Activated naive CD4-positive, alpha-beta T cell (primary cell): ENCODE measurements at regions not wholly inside any gene's neighbourhood (a gene's known extent, or its start where the extent isn't known, plus 50 kb on each side); places are given as distances from the start of the nearest gene placed in this dataset.
A peak's percentile ranks its signal among the peaks of the same experiment; 100 is the strongest.
"Not testable (repeated sequence)": the region's sequence is repeated elsewhere in the genome, so short reads cannot be mapped to it uniquely, and the experiment has no call there.

ENCODE experiments used
- DNase-seq, 4 experiments: peaks; one replicate each; lab custom pipeline; 2025; lab: John Stamatoyannopoulos, UW

DNA sequence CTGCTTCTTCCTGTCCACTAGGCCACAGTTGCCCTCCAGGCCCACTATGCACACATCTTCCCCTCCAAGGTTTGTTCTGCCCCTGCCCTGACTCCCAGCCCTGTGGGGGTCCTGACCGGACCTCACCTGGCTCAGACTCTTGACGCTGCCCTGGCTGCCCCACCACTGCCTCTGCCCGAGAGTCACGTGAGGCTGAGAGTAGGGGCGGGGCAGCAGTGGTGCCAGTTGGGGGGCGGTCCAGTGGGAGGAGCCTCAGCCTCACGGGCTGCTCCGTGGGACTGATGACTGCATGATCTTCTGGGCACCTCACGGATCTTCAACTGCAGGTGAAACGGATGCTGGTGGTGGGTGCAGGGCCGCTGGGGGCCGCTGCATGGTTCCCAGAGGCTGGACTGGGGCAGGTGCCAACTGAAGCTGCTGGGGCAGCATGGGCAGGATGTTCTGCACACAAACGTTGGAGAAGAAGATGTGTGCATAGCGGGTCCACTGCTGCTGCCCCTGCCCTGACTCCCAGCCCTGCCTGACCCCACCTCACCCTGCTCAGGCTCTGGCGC is 77.6 kb downstream of the HHIPL2 start:
- DNase-seq, result not testable (repeated sequence)

DNA sequence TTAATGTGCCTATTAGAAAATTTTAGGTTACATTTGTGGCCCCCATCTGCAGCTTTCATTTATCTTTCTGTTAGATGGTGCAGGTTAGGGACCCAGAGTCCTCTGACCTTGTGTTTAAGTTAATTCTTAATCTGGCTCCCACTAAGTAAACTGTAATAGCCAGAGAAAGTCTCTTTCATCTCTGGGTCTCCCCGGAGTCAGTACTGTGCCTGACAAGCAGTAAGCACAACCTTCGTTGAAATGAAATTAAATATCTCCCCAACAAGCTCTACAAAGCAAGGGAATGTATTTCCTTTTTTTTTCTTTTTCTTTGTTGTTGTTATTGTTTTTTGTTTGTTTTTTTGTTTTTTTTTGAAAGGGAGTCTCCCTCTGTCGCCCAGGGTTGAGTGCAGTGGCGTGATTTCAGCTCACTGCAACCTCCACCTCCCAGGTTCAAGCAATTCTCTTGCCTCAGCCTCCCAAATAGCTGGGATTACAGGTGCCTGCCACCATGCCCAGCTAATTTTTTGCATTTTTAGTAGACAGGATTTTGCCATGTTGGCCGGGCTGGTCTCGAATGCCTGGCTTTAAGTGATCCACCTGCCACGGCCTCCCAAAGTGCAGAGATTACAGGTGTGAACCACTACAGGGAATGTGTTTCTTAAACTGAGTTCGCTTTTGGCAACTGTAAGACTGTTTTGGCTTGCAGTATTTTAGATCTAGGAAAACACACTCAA is 81.6 kb downstream of the HHIPL2 start:
- DNase-seq, result no peak

DNA sequence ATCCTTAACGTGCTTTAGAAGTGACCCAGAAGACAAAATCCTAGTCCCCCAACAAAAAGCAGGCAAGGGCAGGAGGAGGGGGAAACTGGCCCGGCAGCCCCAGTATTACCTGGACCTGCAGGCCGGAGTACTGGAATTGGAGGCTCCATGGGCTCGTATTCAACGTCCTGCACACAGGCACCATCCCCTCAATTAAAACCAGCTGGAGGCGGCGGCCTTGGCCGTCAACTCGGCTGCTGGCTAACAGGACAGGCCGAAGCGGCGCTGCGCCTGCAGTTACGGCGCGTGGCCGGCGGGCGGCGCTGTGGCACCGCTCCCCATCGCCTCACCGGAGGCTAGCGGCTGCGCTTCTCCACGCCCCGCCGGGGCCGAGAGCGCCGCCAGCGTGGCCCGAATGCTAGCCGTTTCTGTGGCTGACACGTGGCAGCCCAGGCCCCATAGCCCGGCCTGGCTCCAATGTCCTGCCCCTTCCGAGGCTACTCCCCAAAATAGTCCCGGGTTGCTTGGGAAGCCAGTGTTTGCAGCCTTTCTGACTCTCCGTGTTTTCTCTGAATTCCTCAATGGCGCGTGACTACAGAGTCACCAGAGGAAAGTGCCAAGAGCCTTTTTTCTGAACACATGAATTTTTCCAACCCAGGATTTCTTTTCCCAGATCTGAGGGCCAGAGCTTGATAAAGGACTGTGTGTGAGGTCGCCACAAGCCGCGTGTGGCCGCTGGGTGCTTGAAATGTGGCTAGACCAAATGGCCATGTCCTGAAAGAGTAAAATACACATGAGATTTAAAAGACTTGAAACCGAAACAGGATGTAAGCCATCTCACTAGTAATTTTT is 82.5 kb downstream of the HHIPL2 start:
- DNase-seq, result peak; percentile 50 to 69 (median 58)

DNA sequence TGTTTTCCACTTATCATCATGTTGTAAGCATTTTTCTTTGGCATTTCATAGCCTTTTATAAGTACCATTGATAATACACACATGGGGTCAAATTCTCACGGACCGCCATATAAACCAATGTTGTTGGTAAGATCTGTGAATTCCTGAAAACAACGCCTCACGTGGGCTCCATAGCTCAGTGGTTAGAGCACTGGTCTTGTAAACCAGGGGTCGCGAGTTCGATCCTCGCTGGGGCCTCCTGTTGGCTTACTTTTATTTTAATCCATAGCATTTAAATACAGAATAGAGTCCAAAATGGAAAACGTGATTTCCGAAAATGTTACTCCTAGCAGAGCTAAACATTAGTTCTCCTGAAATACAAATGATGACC is 83.1 kb downstream of the HHIPL2 start:
- DNase-seq, result peak; percentile 31 to 53 (median 46)

DNA sequence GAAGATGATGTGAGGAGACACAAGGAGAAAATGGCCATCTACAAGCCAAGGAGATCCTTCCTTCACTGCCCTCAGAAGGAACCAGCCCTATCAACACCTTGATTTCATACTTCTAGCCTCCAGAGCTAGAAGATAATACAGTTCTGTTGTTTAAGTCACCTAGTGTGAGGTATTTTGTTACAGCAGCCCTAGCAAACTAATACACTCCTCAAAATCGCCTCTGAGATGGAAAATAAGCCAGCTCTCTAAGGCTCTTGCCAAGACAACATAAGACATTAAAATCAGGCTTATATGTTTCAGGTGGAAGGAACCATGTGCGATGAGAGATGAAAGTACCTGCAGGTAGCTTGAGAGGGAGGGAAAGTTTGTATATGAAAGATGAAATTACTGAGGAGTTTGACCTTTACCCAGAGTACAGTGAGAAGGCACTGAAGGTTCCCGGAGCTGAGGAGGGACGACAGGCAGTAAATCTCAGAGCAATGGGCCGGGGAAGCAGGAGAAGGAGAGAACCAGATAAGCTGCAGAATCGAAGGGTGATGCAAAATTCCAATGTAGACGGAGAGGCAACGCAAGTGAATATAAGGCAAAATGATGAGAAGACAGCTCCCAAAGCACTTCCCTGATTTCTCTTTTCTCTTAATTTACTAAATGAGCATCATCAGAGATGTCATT is 84.7 kb downstream of the HHIPL2 start:
- no peak for DNase-seq

DNA sequence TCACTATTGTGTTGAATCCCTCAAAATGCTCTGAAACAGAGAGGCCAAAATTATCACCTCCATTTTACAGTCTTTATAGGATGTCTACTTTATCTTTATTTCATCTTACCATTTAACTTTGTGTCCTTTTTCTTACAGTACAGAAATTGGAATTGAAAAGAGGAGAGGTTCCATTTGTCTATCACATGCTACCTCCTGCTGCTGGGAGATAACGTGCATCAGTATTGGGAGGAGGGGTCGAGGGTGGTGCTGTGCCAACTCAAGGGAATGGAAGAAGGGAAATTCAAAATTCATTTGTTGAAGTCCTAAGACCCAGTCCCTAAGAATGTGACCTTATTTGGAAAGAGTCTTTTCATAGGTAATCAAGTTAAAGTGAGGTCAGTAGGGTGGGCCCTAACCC is 85.3 kb downstream of the HHIPL2 start:
- no peak for DNase-seq

DNA sequence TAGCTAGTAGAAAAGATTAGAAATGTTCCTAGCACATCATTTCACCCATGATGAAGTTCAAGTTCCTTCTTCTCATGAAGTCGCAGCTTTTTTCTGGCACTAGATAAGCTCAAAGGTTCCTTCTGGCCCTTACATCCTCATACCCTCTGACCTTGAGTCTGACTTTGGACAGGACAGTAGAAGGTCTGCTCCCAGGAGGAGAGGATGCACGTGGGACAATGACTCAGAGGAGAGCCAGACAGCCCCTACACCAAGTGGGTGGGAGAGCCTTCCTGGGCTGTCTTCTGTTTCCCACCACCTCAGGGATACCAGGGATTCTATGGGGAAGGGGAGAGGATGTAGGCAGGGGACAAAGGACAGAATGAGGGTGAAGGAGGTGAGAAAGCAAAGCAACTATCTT is 86.0 kb downstream of the HHIPL2 start:
- DNase-seq, result no peak

DNA sequence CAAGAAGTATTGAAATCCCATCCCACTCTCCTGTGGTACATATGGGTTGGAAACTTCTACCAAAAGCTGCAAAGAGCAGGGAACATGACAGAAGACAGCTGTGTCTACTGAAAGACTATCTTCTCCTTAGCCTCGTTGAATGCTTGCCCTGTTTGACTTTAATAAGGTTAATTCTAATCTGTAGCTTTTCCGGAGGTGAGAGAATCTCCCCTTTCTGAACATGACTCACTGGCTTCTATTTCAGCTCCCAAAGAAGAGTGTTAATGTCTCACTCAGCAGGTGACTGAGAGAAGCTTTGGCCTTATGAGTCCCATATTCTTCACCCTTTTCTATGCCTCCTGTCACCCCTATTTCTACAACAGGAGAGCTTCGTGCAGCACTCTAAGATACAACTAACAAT is 88.3 kb downstream of the HHIPL2 start:
- no peak for DNase-seq

DNA sequence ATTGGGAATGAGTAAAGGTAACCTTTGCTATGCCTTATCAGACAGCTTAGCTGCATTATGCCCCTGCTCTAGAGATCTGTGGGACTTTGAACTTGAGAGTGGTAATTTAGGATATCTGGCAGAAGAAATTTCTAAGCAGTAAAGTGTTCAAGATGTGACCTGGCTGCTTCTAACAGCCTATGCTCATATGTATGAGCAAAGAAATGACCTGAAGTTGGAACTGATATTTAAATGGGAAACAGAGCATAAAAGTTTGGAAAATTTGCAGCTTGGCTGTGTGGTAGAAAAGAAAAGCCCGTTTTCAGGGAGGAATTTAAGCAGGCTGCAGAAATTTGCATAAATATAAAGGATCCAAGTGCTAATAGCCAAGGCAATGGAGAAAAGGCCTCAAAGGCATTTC is 90.4 kb downstream of the HHIPL2 start:
- no peak for DNase-seq

DNA sequence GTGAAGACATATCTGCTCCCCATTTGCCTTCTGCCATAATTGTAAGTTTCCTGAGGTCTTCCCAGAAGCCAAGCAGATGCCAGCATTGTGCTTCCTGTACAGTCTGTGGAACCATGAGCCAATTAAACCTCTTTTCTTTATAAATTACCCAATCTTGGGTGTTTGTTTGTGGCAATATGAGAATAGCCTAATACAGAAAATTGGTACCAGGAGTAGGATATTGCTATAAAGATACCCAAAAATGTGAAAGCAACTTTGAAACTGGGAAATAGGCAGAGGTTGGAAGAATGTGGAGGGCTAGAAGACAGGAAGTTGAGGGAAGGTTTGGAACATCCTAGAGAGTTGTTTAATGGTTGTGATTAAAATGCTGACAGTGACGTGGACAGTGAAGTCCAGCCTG is 90.8 kb downstream of the HHIPL2 start:
- DNase-seq, result no peak

DNA sequence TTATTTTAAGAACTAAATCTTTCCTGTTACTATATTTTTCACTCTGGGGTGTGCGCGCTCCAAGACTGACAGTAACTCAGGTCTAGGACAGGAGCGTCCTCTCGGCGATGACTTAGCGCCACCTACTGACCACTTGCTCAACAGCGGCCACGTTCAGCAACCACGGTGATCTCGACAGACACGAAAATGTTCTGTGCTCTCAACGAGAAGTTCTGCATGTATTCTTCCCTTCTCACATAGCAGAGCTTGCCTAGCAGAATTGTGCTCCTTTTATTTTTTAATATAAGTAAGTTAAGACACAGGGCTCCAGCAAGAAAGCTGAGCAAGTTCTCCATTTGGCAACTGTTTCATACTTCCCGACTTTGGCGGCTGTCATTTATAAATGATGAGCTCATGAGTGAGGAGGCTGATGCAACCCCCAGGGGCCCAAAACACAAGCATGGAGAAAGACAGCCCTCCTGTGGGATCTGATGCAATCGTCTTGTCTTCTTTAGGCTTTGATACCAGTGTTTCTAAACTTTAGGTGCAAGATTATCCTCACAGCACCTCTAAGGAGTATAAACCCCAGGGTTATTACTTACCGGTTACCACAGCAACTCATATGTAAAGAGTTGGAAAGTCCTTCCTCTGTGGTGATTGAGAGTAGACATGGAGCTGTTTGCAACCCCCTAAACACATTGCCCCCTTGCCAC is 92.6 kb downstream of the HHIPL2 start:
- peak; percentile 42 to 73 (median 66) for DNase-seq

DNA sequence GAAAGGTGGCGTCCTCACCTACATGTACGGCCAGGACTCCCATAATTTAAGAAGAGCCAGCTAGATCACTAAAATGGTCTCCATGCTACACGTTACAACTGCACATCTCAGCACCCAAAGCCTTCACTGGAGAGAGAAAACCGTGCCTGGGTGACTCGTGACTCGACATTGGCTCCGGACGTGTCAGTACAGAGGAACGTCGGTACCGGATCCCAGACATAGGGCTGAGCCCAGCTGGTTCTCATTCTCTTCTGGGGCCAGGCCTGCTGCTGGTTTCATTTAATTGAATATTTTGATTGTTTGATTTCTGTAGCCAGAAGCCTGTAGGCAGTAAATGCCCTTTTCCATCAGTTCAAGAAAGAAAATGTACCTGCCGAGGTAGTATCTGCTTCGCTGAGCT is 93.1 kb downstream of the HHIPL2 start:
- peak in 1 of 4 experiments; percentile 10 for DNase-seq

DNA sequence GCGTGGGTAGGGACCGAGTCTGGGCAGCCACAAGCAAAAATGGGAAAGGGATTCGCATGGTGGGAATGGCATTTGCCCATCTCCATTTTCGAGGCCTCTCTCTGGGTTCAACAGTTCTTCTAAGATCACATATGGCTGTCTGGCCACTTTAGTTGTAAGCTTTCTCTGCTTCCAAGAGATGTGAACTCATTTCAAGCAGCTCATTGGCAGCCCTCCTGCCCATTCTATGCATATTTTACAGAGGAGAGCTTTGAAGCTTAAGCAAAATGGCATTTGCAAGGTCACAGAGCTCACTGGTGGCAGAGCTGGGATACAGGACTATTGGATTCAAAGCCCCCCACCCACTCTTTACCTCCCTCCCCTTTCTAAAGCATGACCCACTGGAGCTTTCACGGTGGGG is 93.7 kb downstream of the HHIPL2 start:
- DNase-seq, result no peak

DNA sequence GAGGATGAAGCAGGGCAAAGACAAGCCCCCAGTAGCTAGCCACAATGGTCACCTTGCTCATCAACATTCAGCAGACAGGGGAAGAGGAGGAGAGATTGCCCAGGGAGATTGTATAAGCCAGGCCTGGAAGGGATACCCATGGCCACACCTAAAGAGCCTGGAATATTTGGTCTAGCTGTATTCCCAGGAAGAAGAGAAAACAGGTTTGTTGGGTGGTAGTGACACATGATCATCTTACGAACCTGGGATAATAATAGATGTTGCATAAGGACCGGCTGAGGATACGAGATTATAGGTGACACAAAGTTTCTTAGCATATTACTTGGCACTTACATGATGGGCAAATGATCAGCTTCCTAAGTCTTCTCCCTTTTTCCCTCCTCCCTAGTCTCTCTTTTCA is 95.9 kb downstream of the HHIPL2 start:
- DNase-seq, result no peak

DNA sequence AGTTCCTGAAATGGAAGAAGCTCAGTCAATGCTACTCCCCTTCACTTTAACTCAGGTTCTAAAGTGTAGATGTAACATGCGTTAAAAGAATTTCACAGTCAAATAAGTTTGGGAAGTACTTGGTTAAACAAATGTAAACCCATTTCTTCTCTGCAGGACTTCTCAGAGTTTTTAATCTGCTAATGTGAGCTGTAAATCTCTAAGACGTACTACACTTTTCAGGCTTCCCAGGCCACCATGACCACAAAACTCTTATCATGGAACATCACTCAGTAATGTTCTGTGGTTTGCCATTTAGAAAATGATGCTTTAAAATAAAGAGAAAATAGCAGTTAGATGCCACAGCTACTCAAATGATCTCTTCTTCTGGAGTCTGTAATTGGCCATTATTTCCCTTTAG is 104.3 kb downstream of the HHIPL2 start:
- no peak for DNase-seq

DNA sequence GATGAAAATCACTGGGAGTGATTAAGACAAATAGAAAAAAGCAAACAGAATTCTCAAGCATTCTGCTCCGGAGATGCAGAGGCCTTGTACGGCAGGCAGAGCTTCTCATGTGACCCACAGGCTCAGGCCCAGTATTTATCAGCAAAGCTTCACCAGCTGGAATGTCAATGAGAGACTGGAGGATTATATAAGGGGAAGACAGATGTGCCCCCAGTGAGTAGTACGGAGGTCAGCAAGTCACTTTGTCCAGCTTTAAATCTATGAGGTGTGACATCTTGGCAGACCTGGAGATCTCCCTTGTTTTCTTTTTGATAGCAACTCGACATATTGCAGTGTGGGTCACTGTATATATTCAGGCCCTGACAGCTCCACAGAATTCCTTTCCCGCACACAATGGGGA is 106.8 kb downstream of the HHIPL2 start:
- DNase-seq, result no peak

DNA sequence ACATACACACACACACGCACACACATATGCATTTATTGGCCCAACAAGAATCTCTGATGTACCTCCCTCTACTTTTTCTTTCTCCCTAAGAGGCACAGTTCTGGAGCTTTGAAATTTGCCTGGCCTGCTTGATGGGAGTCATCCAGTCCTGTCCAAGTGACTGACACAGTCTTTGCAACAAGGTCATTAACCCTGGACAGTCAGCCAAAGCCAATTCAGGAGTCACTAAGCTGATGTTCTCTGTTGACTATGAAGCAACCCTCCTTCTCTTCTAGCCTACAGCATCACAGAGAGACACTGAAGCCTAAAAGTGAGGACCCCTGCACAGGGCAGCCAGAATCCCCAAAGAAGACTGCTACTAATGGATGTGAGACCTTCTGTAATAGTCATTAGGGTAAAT is 123.1 kb downstream of the HHIPL2 start:
- no peak for DNase-seq

DNA sequence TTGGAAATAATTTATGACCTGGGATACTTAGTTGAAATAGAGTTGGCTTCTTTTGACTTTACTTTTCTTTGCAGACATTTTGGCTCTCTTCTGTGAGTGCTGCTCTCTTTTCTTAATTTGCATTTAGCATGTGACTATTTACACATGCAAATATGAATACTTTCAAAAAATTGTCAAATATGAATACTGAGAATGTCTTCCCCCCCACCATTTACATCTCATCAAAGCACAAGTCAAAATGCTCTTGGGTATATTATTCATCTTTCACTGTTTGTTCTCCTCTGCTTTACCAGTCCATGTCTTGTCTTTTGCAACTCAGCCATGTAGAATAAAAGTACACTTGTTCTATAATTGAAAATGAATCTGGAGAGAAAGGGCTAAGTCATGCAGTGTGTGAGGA is 126.5 kb downstream of the HHIPL2 start:
- no peak for DNase-seq

DNA sequence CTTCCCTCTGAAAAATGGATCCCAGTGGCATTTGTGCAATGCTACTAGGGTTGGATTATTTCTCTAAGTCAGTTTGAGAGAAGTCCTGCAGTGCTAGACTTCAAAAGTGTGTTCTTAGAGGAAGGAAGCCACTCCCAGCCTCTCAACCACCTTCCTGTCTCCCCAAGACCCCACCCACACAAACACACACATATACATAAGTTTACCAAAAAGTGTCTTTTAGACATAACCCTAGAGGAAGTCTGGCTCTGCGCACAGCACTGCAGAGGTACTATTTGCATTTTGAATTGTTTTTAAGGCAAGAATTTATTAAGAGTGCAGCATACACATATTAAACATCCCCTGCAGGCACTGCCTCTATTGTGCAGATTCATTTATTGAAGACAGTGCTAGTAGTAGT is 127.3 kb downstream of the HHIPL2 start:
- DNase-seq, result peak in 1 of 4 experiments; percentile 2

DNA sequence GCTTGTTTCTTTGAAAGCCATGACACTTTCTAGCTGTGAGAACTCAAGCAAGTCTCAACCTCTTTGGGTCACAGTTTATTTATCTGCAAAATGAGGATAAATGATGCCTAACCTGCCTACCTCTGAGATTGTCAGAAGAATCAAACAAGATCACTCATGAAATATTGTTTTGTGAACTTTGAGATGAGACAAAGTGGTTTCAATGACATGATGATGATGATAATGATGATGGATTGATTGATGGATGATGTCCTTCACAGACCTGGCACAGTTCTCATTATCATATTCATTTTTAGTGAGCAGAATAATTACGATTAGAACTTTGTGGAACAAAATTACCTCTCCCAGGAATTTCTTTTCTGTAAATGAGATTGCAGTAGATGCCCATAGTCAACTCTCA is 129.2 kb downstream of the HHIPL2 start:
- DNase-seq, result no peak

DNA sequence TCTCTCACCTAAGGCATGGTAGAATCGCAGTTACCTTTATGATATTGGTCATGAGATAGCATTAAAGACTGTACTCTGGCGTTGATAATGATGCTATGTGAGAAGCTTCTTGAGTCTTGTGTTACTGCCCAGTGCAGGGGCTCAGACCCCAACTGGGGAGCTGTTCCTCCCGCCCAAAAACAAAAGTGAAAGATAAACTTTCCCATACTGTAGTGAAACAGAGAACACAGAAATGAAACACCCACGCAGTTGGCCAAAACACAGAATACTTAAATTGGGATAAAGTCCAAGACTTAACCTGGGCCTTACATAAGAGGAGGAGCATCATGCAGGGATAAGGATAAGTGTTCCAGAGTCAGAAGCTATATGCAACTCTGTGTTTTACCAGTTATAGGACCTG is 130.6 kb downstream of the HHIPL2 start:
- no peak for DNase-seq
